HepG2 (cell line): ENCODE measurements at regions not wholly inside any gene's neighbourhood (a gene's known extent, or its start where the extent isn't known, plus 50 kb on each side); places are given as distances from the start of the nearest gene placed in this dataset.

ENCODE experiments used
- ATAC-seq: fragments of 200-7000 bp; cut with Tn5 transposase; 3 replicates; pipeline ENCODE4 v1.9.1; 2020; ENCODE audit warnings: mild to moderate bottlenecking, moderate library complexity
- BruUV-seq: library from RNA; stranded (reverse); fragments of 400-500 nt; replicated peaks from 2 replicates; lab custom pipeline; 2021; lab: Mats Ljungman, UMichigan
- CTCF ChIA-PET: fragments of 300-600 bp; formaldehyde crosslinking; extraction: SDS; loops from one replicate; lab custom pipeline; 2021; ENCODE audit warnings: low total read pairs, inconsistent platforms, low intra/inter-chr PET ratio; lab: Yijun Ruan, JAX
- POLR2A ChIA-PET: fragments of 350-600 bp; sonication (Branson Sonifier 250); formaldehyde crosslinking; loops from one replicate; lab custom pipeline; 2020; ENCODE audit warnings: antibody characterized with exemption, inconsistent platforms; lab: Yijun Ruan, JAX
- DNase-seq: peaks from one replicate; pipeline ENCODE4 v3.0.0-alpha.2; 2015; ENCODE audit warnings: low spot score
- FAIRE-seq: peaks from 3 replicates; lab custom pipeline; 2011; peaks lifted over from hg19 to GRCh38; lab: Jason Lieb, UNC
- H2AFZ ChIP-seq: one replicate; pipeline ENCODE4 v1.6.1; 2011; ENCODE audit warnings: low read length, inconsistent platforms
- H3K27ac ChIP-seq: fragments of 300-600 bp; 3 replicates; pipeline ENCODE4 v1.8.0; 2011; ENCODE audit warnings: mixed run types, mild to moderate bottlenecking, mixed read lengths, low read length, inconsistent platforms; ENCODE audit not compliant: insufficient read depth; ENCODE audit errors: extremely low read length
- H3K27me3 ChIP-seq, 2 experiments: fragments of 200-600 bp in 1 of 2; 2 replicates in 1 of 2; 3 replicates in 1 of 2; pipeline versions ENCODE4 v1.6.0 to v1.8.0; 2011; ENCODE audit warnings: low read length in 2 of 2, mild to moderate bottlenecking in 2 of 2, moderate library complexity in 2 of 2, inconsistent platforms in 1 of 2; ENCODE audit not compliant: insufficient read depth in 2 of 2, control insufficient read depth in 1 of 2
- H3K36me3 ChIP-seq, 2 experiments: fragments of 200-600 bp in 1 of 2; replicated peaks in 1 of 2; 2 replicates in 1 of 2; 3 replicates in 1 of 2; pipeline versions ENCODE4 v1.5.1 to v1.8.0; 2011; ENCODE audit warnings: low read length in 2 of 2, inconsistent platforms in 1 of 2; ENCODE audit not compliant: insufficient read depth in 2 of 2, control insufficient read depth in 1 of 2
- H3K4me1 ChIP-seq: 2 replicates; pipeline ENCODE4 v1.5.1; 2012; ENCODE audit warnings: low read length, inconsistent platforms; ENCODE audit not compliant: insufficient read depth
- H3K4me2 ChIP-seq: 2 replicates; pipeline ENCODE4 v1.6.0; 2011; ENCODE audit warnings: low read depth, low read length, inconsistent platforms
- H3K4me3 ChIP-seq, 3 experiments: fragments of 200-600 bp in 1 of 3; sonication (generic), shearing (Covaris generic) in 1 of 3; replicated peaks in 1 of 3; 2 replicates each; pipeline ENCODE4 v1.5.1; 2011 to 2016; ENCODE audit warnings: low read length in 3 of 3, inconsistent platforms in 2 of 3, low read depth in 2 of 3, mild to moderate bottlenecking in 2 of 3, control low read depth in 1 of 3, mixed read lengths in 1 of 3; ENCODE audit not compliant: insufficient read depth in 1 of 3
- H3K79me2 ChIP-seq: one replicate; pipeline ENCODE4 v1.6.1; 2011; ENCODE audit warnings: low read length, inconsistent platforms; ENCODE audit not compliant: insufficient read depth
- H3K9ac ChIP-seq: 2 replicates; pipeline ENCODE4 v1.6.0; 2011; ENCODE audit warnings: mild to moderate bottlenecking, low read depth, low read length, inconsistent platforms; ENCODE audit not compliant: insufficient read depth
- H3K9me3 ChIP-seq: 2 replicates; pipeline ENCODE4 v1.5.1; 2012; ENCODE audit warnings: mild to moderate bottlenecking, low read length
- H4K20me1 ChIP-seq: 2 replicates; pipeline ENCODE4 v1.6.0; 2011; ENCODE audit warnings: inconsistent platforms, mild to moderate bottlenecking, low read length, moderate library complexity; ENCODE audit not compliant: insufficient read depth
- ASH2L ChIP-seq: fragments of 300-600, 200-600 bp; sonication (generic); IDR thresholded peaks from 2 replicates; pipeline ENCODE4 v1.7.0; 2017; ENCODE audit warnings: low read depth, mild to moderate bottlenecking, moderate library complexity, mixed read lengths, low read length; ENCODE audit not compliant: insufficient read length
- PRDM4 ChIP-seq: sonication (generic); formaldehyde crosslinking; IDR thresholded peaks from 2 replicates; pipeline ENCODE4 v1.9.0; 2021; ENCODE audit warnings: missing genetic modification reagents, borderline replicate concordance
- RFX3 ChIP-seq: IDR thresholded peaks from 2 replicates; pipeline ENCODE4 v1.6.1; 2016; ENCODE audit warnings: missing biosample characterization, missing genetic modification reagents
- WGBS: methylation state at CpG from one replicate; pipeline ENCODE4 v1.1.6; 2017; ENCODE audit warnings: low lambda C conversion rate; 5-methylcytosine and 5-hydroxymethylcytosine counted together
- in situ Hi-C: cut with HindIII; loops from 2 replicates; pipeline ENCODE4 v1.10.0; 2017; ENCODE audit warnings: low pct_unique_long_range_greater_than_20kb; ENCODE audit not compliant: extremely low pct_ligation_motif_present
- intact Hi-C: fragments of 100-400 bp; cut with micrococcal nuclease; formaldehyde crosslinking; loops from one replicate; pipeline ENCODE4 v1.10.0; 2022; ENCODE audit not compliant: unreplicated experiment

GRCh38 chr7:106731187-106731586 lies 70.2 kb upstream of the CCDC71L start (continued):
- TF ChIP-seq PRDM4 (CRISPR knock-in tag): no peak

DNA sequence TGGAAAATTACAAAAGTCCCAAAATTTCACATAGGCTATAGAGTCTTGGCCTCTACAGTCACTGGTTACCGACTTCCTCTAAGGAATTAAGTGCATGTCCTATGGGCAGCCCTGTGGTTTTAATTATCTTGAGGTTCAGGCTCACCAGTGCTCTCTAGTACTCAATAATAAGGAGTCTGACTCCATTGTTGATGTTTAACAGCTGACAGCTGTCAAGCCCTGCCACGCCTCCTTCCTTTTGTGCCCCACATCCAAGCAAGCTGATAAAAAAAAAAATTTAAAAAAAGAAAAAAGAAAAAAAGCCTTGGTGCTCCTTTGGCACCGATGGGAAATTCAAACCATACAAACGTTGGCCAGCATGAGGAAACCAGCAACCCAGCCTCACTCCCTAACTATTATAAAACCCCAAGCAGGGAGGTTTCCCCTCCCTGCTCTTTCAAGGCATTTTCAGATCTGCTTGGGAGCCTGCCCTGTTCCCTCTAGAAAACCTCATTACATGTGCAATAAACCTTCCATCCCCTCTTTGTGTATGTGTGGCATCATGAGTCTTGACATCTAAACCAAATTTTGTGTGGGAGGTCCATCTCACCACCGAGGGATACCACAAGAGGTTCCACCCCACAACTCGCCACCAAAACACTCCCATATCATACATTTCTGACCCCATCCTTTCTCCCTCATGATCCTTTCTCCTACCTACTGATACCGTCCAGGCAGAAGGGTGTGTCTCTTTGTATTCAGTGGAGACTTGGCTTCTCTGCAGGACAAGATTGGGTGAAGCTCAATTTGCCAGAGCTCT lies 70.9 kb upstream of the CCDC71L start:
- Histone ChIP-seq H3K79me2 (no peaks in the 10 kb centered on the region), H3K9me3 (no peaks in the 10 kb centered on the region), H4K20me1 (no peaks in the 10 kb centered on the region), H3K36me3 (no peaks in the 10 kb centered on the region), H3K4me1 (no peaks in the 10 kb centered on the region), H2AFZ (no peak overlapping the region), H3K4me2 (no peak overlapping the region), H3K27ac (no peak overlapping the region), H3K4me3 (no peak overlapping the region), H3K9ac (no peak overlapping the region), H3K27me3 (no peaks in the 10 kb centered on the region)
- WGBS: 6% methylated on average over 7 of the region's 7 CpGs
- no peak for ATAC-seq
- in situ Hi-C loops (loop anchor here (5.0 to 10.0 kb wide), 2 partner anchors 187 to 555 kb away; no protein-coding TSS in a partner anchor), intact Hi-C loops (no loop called here)
- TF ChIP-seq ASH2L (no peak), RFX3 (no peak)
- DNase-seq: no peak
- no peak for FAIRE-seq
- no TSS peak for BruUV-seq
- CTCF ChIA-PET: no interaction called here
- POLR2A ChIA-PET: no interaction called here
